H9 (cell line): ENCODE measurements at regions not wholly inside any gene's neighbourhood (a gene's known extent, or its start where the extent isn't known, plus 50 kb on each side); places are given as distances from the start of the nearest gene placed in this dataset.

ENCODE experiments used
- DNase-seq: peaks from one replicate; pipeline ENCODE4 v3.0.0-alpha.2; 2017
- H2AFZ ChIP-seq: one replicate; pipeline ENCODE4 v1.6.1; 2013; ENCODE audit warnings: mild to moderate bottlenecking, low read length, control low read depth, moderate library complexity
- H2AK5ac ChIP-seq: 2 replicates; pipeline ENCODE4 v1.6.1; 2013; ENCODE audit warnings: low read length, control low read depth, mixed read lengths; ENCODE audit not compliant: insufficient read length
- H2BK120ac ChIP-seq: one replicate; pipeline ENCODE4 v1.6.1; 2013; ENCODE audit warnings: low read depth, mild to moderate bottlenecking, low read length, control low read depth, inconsistent platforms; ENCODE audit not compliant: poor library complexity, severe bottlenecking
- H2BK12ac ChIP-seq: 2 replicates; pipeline ENCODE4 v1.6.1; 2013; ENCODE audit warnings: low read length, control low read depth, mixed read lengths, low read depth; ENCODE audit not compliant: insufficient read length
- H2BK15ac ChIP-seq: 2 replicates; pipeline ENCODE4 v1.6.1; 2013; ENCODE audit warnings: low read depth, low read length, control low read depth
- H2BK20ac ChIP-seq: one replicate; pipeline ENCODE4 v1.6.1; 2013; ENCODE audit warnings: low read depth, mild to moderate bottlenecking, low read length, control low read depth, inconsistent platforms; ENCODE audit not compliant: poor library complexity, severe bottlenecking
- H2BK5ac ChIP-seq: 2 replicates; pipeline ENCODE4 v1.6.1; 2013; ENCODE audit warnings: low read length, control low read depth, mixed read lengths; ENCODE audit not compliant: insufficient read length
- H3K14ac ChIP-seq: 2 replicates; pipeline ENCODE4 v1.6.1; 2013; ENCODE audit warnings: low read length, control low read depth; ENCODE audit not compliant: insufficient read depth
- H3K18ac ChIP-seq: 2 replicates; pipeline ENCODE4 v1.6.1; 2013; ENCODE audit warnings: low read depth, mild to moderate bottlenecking, mixed read lengths, low read length, control low read depth; ENCODE audit not compliant: insufficient read length
- H3K23ac ChIP-seq: 2 replicates; pipeline ENCODE4 v1.6.1; 2013; ENCODE audit warnings: low read length, control low read depth, mixed read lengths, low read depth; ENCODE audit not compliant: insufficient read length
- H3K23me2 ChIP-seq: 2 replicates; pipeline ENCODE4 v1.6.1; 2013; ENCODE audit warnings: low read depth, mild to moderate bottlenecking, mixed read lengths, low read length, control low read depth; ENCODE audit not compliant: insufficient read length, poor library complexity, severe bottlenecking
- H3K27ac ChIP-seq: 2 replicates; pipeline ENCODE4 v1.5.1; 2013; ENCODE audit warnings: low read length, control low read depth, mixed read lengths, low read depth; ENCODE audit not compliant: insufficient read length
- H3K27me3 ChIP-seq: 2 replicates; pipeline ENCODE4 v1.6.1; 2013; ENCODE audit warnings: low read length, control low read depth, inconsistent platforms; ENCODE audit not compliant: insufficient read depth
- H3K4ac ChIP-seq: 2 replicates; pipeline ENCODE4 v1.6.1; 2013; ENCODE audit warnings: low read depth, mild to moderate bottlenecking, control low read depth, inconsistent platforms, low read length, moderate library complexity
- H3K4me1 ChIP-seq: 2 replicates; pipeline ENCODE4 v1.6.1; 2013; ENCODE audit warnings: low read length, control low read depth, inconsistent platforms; ENCODE audit not compliant: insufficient read depth
- H3K4me2 ChIP-seq: 2 replicates; pipeline ENCODE4 v1.6.1; 2013; ENCODE audit warnings: low read length, control low read depth, mixed read lengths; ENCODE audit not compliant: insufficient read length, insufficient read depth
- H3K56ac ChIP-seq: 2 replicates; pipeline ENCODE4 v1.6.1; 2013; ENCODE audit warnings: low read depth, mild to moderate bottlenecking, mixed read lengths, low read length, control low read depth; ENCODE audit not compliant: insufficient read length
- H3K79me1 ChIP-seq: 2 replicates; pipeline ENCODE4 v1.6.1; 2013; ENCODE audit warnings: low read depth, mild to moderate bottlenecking, moderate library complexity, low read length, control low read depth, inconsistent platforms; ENCODE audit not compliant: insufficient read depth, poor library complexity, severe bottlenecking
- H3K79me2 ChIP-seq: 2 replicates; pipeline ENCODE4 v1.6.1; 2013; ENCODE audit warnings: low read length, control low read depth, inconsistent platforms; ENCODE audit not compliant: insufficient read depth
- H3K9ac ChIP-seq: 2 replicates; pipeline ENCODE4 v1.6.1; 2013; ENCODE audit warnings: low read length, control low read depth, mixed read lengths; ENCODE audit not compliant: insufficient read length; ENCODE audit errors: extremely low read depth
- H3K9me3 ChIP-seq: one replicate; pipeline ENCODE4 v1.6.1; 2013; ENCODE audit warnings: low read depth, low read length, inconsistent platforms; ENCODE audit not compliant: control insufficient read depth
- H3T11ph ChIP-seq: one replicate; pipeline ENCODE4 v1.6.1; 2013; ENCODE audit warnings: mild to moderate bottlenecking, low read length, control low read depth, inconsistent platforms
- H4K20me1 ChIP-seq: one replicate; pipeline ENCODE4 v1.6.1; 2013; ENCODE audit not compliant: control insufficient read depth, insufficient read length, insufficient read depth
- H4K5ac ChIP-seq: 2 replicates; pipeline ENCODE4 v1.6.1; 2013; ENCODE audit warnings: low read depth, mild to moderate bottlenecking, mixed read lengths, low read length, control low read depth; ENCODE audit not compliant: insufficient read length
- H4K8ac ChIP-seq: replicated peaks from 2 replicates; pipeline ENCODE4 v1.6.1; 2013; ENCODE audit warnings: low read length, control low read depth, mixed read lengths, low read depth; ENCODE audit not compliant: insufficient read length
- H4K91ac ChIP-seq: 2 replicates; pipeline ENCODE4 v1.6.1; 2013; ENCODE audit warnings: low read depth, mild to moderate bottlenecking, moderate library complexity, mixed read lengths, low read length, control low read depth; ENCODE audit not compliant: insufficient read length
- H3K27ac Mint-ChIP-seq, 3 experiments: 2 replicates in 2 of 3; 3 replicates in 1 of 3; pipeline ENCODE4 v1.8.0; 2020 to 2021; ENCODE audit warnings: mixed read lengths in 3 of 3, mild to moderate bottlenecking in 1 of 3, moderate library complexity in 1 of 3
- H3K27me3 Mint-ChIP-seq: 2 replicates; pipeline ENCODE4 v1.8.0; 2021; ENCODE audit warnings: low read depth, mild to moderate bottlenecking, moderate library complexity, mixed read lengths
- H3K36me3 Mint-ChIP-seq, 3 experiments: 2 replicates in 2 of 3; 3 replicates in 1 of 3; pipeline ENCODE4 v1.8.0; 2020 to 2021; ENCODE audit warnings: low read depth in 3 of 3, mixed read lengths in 3 of 3; ENCODE audit not compliant: insufficient read depth in 1 of 3
- H3K4me1 Mint-ChIP-seq, 2 experiments: 2 replicates each; pipeline ENCODE4 v1.8.0; 2020; ENCODE audit warnings: mixed read lengths in 2 of 2
- H3K4me3 Mint-ChIP-seq, 2 experiments: 2 replicates in 1 of 2; 3 replicates in 1 of 2; pipeline ENCODE4 v1.8.0; 2020 to 2021; ENCODE audit warnings: mild to moderate bottlenecking in 2 of 2, mixed read lengths in 2 of 2, moderate library complexity in 1 of 2
- H3K9me3 Mint-ChIP-seq, 2 experiments: 2 replicates in 1 of 2; 3 replicates in 1 of 2; pipeline ENCODE4 v1.8.0; 2020; ENCODE audit warnings: mild to moderate bottlenecking in 2 of 2, mixed read lengths in 2 of 2, moderate library complexity in 1 of 2
- CTCF ChIP-seq: fragments of 200-600 bp; sonication (generic); conservative IDR thresholded peaks from 3 replicates; pipeline ENCODE4 v1.8.0; 2021; ENCODE audit warnings: antibody characterized with exemption, mild to moderate bottlenecking
- WGBS: extraction: QIAGEN DNeasy Blood & Tissue Kit; methylation state at CpG from one replicate; pipeline ENCODE4 v1.1.7; 2013; ENCODE audit warnings: missing lambda C conversion rate, low lambda C conversion rate, mixed read lengths; ENCODE audit not compliant: insufficient read length; ENCODE audit errors: extremely low coverage; 5-methylcytosine and 5-hydroxymethylcytosine counted together

GRCh38 chr15:25175033-25175788 lies 220.4 kb downstream of the SNRPN start:
- Histone ChIP-seq H3K4ac (no peak overlapping the region), H3K27me3 (no peaks in the 10 kb centered on the region), H2BK20ac (no peak overlapping the region), H3K18ac (no peak overlapping the region), H2AFZ (no peak overlapping the region), H2AK5ac (no peak overlapping the region), H3K56ac (no peak overlapping the region), H3K9ac (no peak overlapping the region), H2BK15ac (no peak overlapping the region), H3K27ac (no peak overlapping the region), H3K4me2 (no peak overlapping the region), H4K91ac (no peak overlapping the region), H3K23me2 (no peaks in the 10 kb centered on the region), H3K9me3 (peaks cover 71% of the 10 kb centered on the region), H3K4me1 (no peaks in the 10 kb centered on the region), H3K14ac (no peak overlapping the region), H3K23ac (no peak overlapping the region), H3K79me2 (no peaks in the 10 kb centered on the region), H2BK120ac (no peak overlapping the region), H4K8ac (no peak overlapping the region), H3T11ph (no peak overlapping the region), H4K20me1 (no peaks in the 10 kb centered on the region), H2BK12ac (no peak overlapping the region), H2BK5ac (no peak overlapping the region), H4K5ac (no peak overlapping the region), H3K79me1 (no peaks in the 10 kb centered on the region)
- H3K36me3 Mint-ChIP-seq: peaks cover 8 to 19% (median 15%) of the 10 kb centered on the region in 3 experiments; a peak in 6 of 7 replicates
- H3K27ac Mint-ChIP-seq: peak overlapping the region in 1 of 3 experiments; percentile 62; a peak in 1 of 7 replicates
- peaks cover 4% of the 10 kb centered on the region; the same call in 1 of the 2 replicates for H3K27me3 Mint-ChIP-seq
- WGBS: no CpG with 5 or more reads among the region's 8 CpGs
- no peak for DNase-seq
- H3K4me3 Mint-ChIP-seq: no peak overlapping the region
- no peaks in the 10 kb centered on the region for H3K4me1 Mint-ChIP-seq
- peaks cover 77 to 90% of the 10 kb centered on the region in 2 experiments for H3K9me3 Mint-ChIP-seq
- no peak for TF ChIP-seq CTCF
